Adrenal gland (tissue), 9 donors: ENCODE measurements at regions not wholly inside any gene's neighbourhood (a gene's known extent, or its start where the extent isn't known, plus 50 kb on each side); places are given as distances from the start of the nearest gene placed in this dataset.

Source experiments
- DNase-seq, 7 donors: peaks; one replicate each; pipeline ENCODE4 v3.0.0-alpha.2; 2019 to 2020
- H3K27ac ChIP-seq, 5 donors: fragments of 200-600 bp; sonication (generic) in 4 of 5; 1 replicate in 3 of 5; 2 replicates in 2 of 5; pipeline versions ENCODE4 v1.5.1 to v1.8.0; 2016 to 2020; ENCODE audit warnings: mild to moderate bottlenecking in 1 of 5
- H3K27me3 ChIP-seq: fragments of 200-600 bp; 2 replicates; pipeline ENCODE4 v1.8.0; 2021
- H3K36me3 ChIP-seq, 2 donors: fragments of 200-600 bp; replicated peaks in 1 of 2; 1 replicate in 1 of 2; 2 replicates in 1 of 2; pipeline versions ENCODE4 v1.5.1 to v1.8.0; 2018 to 2022
- H3K4me1 ChIP-seq, 2 donors: fragments of 200-600 bp; replicated peaks in 1 of 2; 1 replicate in 1 of 2; 2 replicates in 1 of 2; pipeline versions ENCODE4 v1.5.1 to v1.8.0; 2018 to 2021
- H3K4me3 ChIP-seq, 4 donors: fragments of 200-600 bp; sonication (generic) in 3 of 4; one replicate each; pipeline ENCODE4 v1.5.1; 2016 to 2018
- H3K9me3 ChIP-seq, 3 donors: fragments of 200-600 bp; sonication (generic) in 1 of 3; replicated peaks in 1 of 3; 1 replicate in 2 of 3; 2 replicates in 1 of 3; pipeline versions ENCODE4 v1.5.1 to v1.8.0; 2016 to 2021
- POLR2A ChIP-seq, 2 donors: fragments of 450-650 bp; IDR thresholded peaks; one replicate each; pipeline ENCODE4 v1.6.1; 2017; ENCODE audit warnings: antibody characterized with exemption in 2 of 2, mild to moderate bottlenecking in 2 of 2, moderate library complexity in 1 of 2
- WGBS, 4 donors: extraction: QIAGEN DNeasy Blood & Tissue Kit in 2 of 4; methylation state at CpG; one replicate each; pipeline versions ENCODE4 v1.1.5 to v1.1.7; 2013 to 2017; 5-methylcytosine and 5-hydroxymethylcytosine counted together
- intact Hi-C, 2 donors: fragments of 100-400 bp; cut with DNase I; formaldehyde crosslinking; loops; one replicate each; pipeline versions ENCODE4 v1.14.1 to v1.15.0; 2022 to 2023
- TF ChIP-seq, protein P1 (sequence below), 6 experiments: fragments of 450-650 bp in 4 of 6; fragments of 200-600 bp in 2 of 6; sonication (generic) in 1 of 6; IDR thresholded peaks; 1 replicate in 5 of 6; 2 replicates in 1 of 6; pipeline versions ENCODE4 v1.5.1 to v1.8.0; 2016 to 2021; ENCODE audit warnings: antibody characterized with exemption in 6 of 6, mild to moderate bottlenecking in 2 of 6, moderate library complexity in 1 of 6
- donor health status: healthy with polysubstance abuse.
- donor health status: Bipolar disorder and iron deficiency.
- donor health status: DM: yes; HTN: yes; CAD: no.
- donor health status: DM: no; HTN: no; CAD: no.
- donor health status: DM: no; HTN: no; CAD: no.

GRCh38 chr6:40166963-40167362 lies 232.7 kb upstream of the MOCS1 start:
- TF ChIP-seq POLR2A (IDR thresholded peaks at IDR 0.05): no peak
- TF ChIP-seq, protein P1, sequence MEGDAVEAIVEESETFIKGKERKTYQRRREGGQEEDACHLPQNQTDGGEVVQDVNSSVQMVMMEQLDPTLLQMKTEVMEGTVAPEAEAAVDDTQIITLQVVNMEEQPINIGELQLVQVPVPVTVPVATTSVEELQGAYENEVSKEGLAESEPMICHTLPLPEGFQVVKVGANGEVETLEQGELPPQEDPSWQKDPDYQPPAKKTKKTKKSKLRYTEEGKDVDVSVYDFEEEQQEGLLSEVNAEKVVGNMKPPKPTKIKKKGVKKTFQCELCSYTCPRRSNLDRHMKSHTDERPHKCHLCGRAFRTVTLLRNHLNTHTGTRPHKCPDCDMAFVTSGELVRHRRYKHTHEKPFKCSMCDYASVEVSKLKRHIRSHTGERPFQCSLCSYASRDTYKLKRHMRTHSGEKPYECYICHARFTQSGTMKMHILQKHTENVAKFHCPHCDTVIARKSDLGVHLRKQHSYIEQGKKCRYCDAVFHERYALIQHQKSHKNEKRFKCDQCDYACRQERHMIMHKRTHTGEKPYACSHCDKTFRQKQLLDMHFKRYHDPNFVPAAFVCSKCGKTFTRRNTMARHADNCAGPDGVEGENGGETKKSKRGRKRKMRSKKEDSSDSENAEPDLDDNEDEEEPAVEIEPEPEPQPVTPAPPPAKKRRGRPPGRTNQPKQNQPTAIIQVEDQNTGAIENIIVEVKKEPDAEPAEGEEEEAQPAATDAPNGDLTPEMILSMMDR (IDR thresholded peaks at IDR 0.05): no peak
- no peaks in the 10 kb centered on the region for H3K9me3 ChIP-seq
- H3K27me3 ChIP-seq: no peaks in the 10 kb centered on the region
- no peak overlapping the region for H3K27ac ChIP-seq
- intact Hi-C loops: no loop called here
- H3K4me1 ChIP-seq: no peaks in the 10 kb centered on the region
- no peak for DNase-seq
- H3K36me3 ChIP-seq: no peaks in the 10 kb centered on the region
- no peak overlapping the region for H3K4me3 ChIP-seq

GRCh38 chr6:40165036-40165709 lies 230.9 kb upstream of the MOCS1 start:
- Histone ChIP-seq H3K4me1 (no peaks in the 10 kb centered on the region), H3K27ac (no peak overlapping the region), H3K4me3 (no peak overlapping the region), H3K9me3 (no peaks in the 10 kb centered on the region), H3K27me3 (no peaks in the 10 kb centered on the region), H3K36me3 (no peaks in the 10 kb centered on the region)
- intact Hi-C loops: no loop called here
- no peak for TF ChIP-seq POLR2A (IDR thresholded peaks at IDR 0.05)
- TF ChIP-seq, protein P1 (IDR thresholded peaks at IDR 0.05): no peak
- no peak for DNase-seq
- WGBS, 4 donors: 75 to 90% (median 82%) methylated on average over 6 to 7 of the region's 7 CpGs

- no peaks in the 10 kb centered on the region for H3K4me1 ChIP-seq
- 76 to 85% (median 80%) methylated on average over 8 of the region's 8 CpGs for WGBS, 4 donors
- no peak overlapping the region for H3K27ac ChIP-seq
- DNase-seq: peak in 1 of 7 donors; percentile 18
- H3K36me3 ChIP-seq: no peaks in the 10 kb centered on the region
- H3K27me3 ChIP-seq: no peaks in the 10 kb centered on the region
- no peaks in the 10 kb centered on the region for H3K9me3 ChIP-seq
- H3K4me3 ChIP-seq: no peak overlapping the region
- intact Hi-C loops: no loop called here
- TF ChIP-seq, protein P1 (IDR thresholded peaks at IDR 0.05): no peak
- no peak for TF ChIP-seq POLR2A (IDR thresholded peaks at IDR 0.05)
Observed at GRCh38 chr6:40164345-40164755, 230.1 kb upstream of the MOCS1 start.

GRCh38 chr6:40163924-40164323 lies 229.7 kb upstream of the MOCS1 start:
- no peaks in the 10 kb centered on the region for H3K36me3 ChIP-seq
- WGBS, 4 donors: 67 to 86% (median 75%) methylated on average over 6 to 7 of the region's 7 CpGs
- H3K4me1 ChIP-seq: no peaks in the 10 kb centered on the region
- TF ChIP-seq, protein P1 (IDR thresholded peaks at IDR 0.05): no peak
- TF ChIP-seq POLR2A (IDR thresholded peaks at IDR 0.05): no peak
- H3K9me3 ChIP-seq: no peaks in the 10 kb centered on the region
- DNase-seq: no peak
- intact Hi-C loops: no loop called here
- no peak overlapping the region for H3K27ac ChIP-seq
- no peak overlapping the region for H3K4me3 ChIP-seq
- H3K27me3 ChIP-seq: no peaks in the 10 kb centered on the region
